Esophagus muscularis mucosa (tissue), 4 donors: ENCODE measurements at regions not wholly inside any gene's neighbourhood (a gene's known extent, or its start where the extent isn't known, plus 50 kb on each side); places are given as distances from the start of the nearest gene placed in this dataset.

Experiments used
- DNase-seq: peaks from one replicate; pipeline ENCODE4 v3.0.0-alpha.2; 2017; ENCODE audit errors: extremely low spot score
- H3K27ac ChIP-seq, 4 donors: fragments of 200-600 bp; sonication (generic); replicated peaks in 1 of 4; 1 replicate in 3 of 4; 2 replicates in 1 of 4; pipeline ENCODE4 v1.5.1; 2016 to 2019; ENCODE audit warnings: mild to moderate bottlenecking in 1 of 4
- H3K27me3 ChIP-seq, 4 donors: fragments of 200-600 bp; sonication (generic); one replicate each; pipeline versions ENCODE4 v1.5.1 to v1.6.0; 2016 to 2019
- H3K36me3 ChIP-seq, 4 donors: fragments of 200-600 bp; sonication (generic); one replicate each; pipeline ENCODE4 v1.5.1; 2016 to 2019
- H3K4me1 ChIP-seq, 4 donors: fragments of 200-600 bp; sonication (generic); one replicate each; pipeline ENCODE4 v1.5.1; 2016 to 2019
- H3K4me3 ChIP-seq, 4 donors: fragments of 200-600 bp; sonication (generic); 1 replicate in 2 of 4; 2 replicates in 2 of 4; pipeline ENCODE4 v1.5.1; 2016 to 2019; ENCODE audit warnings: mild to moderate bottlenecking in 4 of 4, moderate library complexity in 1 of 4
- H3K9me3 ChIP-seq, 4 donors: fragments of 200-600 bp; sonication (generic); 1 replicate in 3 of 4; 2 replicates in 1 of 4; pipeline ENCODE4 v1.5.1; 2016 to 2019
- CTCF ChIP-seq, 3 experiments: fragments of 200-600 bp in 2 of 3; fragments of 450-650 bp in 1 of 3; sonication (generic) in 2 of 3; IDR thresholded peaks; one replicate each; pipeline ENCODE4 v1.5.1; 2017 to 2019; ENCODE audit warnings: antibody characterized with exemption in 3 of 3, mild to moderate bottlenecking in 2 of 3, moderate library complexity in 1 of 3
- EP300 ChIP-seq: sonication (generic); formaldehyde crosslinking; IDR thresholded peaks from one replicate; pipeline ENCODE4 v1.6.1; 2017; ENCODE audit warnings: antibody characterized with exemption
- POLR2A ChIP-seq: fragments of 450-650 bp; IDR thresholded peaks from one replicate; pipeline ENCODE4 v1.6.1; 2017; ENCODE audit warnings: antibody characterized with exemption, moderate library complexity, mild to moderate bottlenecking, low read depth
- POLR2AphosphoS5 ChIP-seq, 2 donors: sonication (generic); formaldehyde crosslinking; IDR thresholded peaks; one replicate each; pipeline ENCODE4 v1.6.1; 2017; ENCODE audit warnings: antibody characterized with exemption in 2 of 2
- WGBS: methylation state at CpG from one replicate; pipeline ENCODE4 v1.1.5; 2018; 5-methylcytosine and 5-hydroxymethylcytosine counted together
- intact Hi-C: fragments of 100-400 bp; cut with DNase I; formaldehyde crosslinking; loops from one replicate; pipeline ENCODE4 v1.15.1; 2023

- Histone ChIP-seq H3K27ac (no peak overlapping the region), H3K36me3 (no peaks in the 10 kb centered on the region), H3K27me3 (peaks cover 0 to 4% (median 0%) of the 10 kb centered on the region in 4 donors), H3K4me3 (no peak overlapping the region), H3K4me1 (no peaks in the 10 kb centered on the region), H3K9me3 (no peaks in the 10 kb centered on the region)
- WGBS: 65% methylated on average over 2 of the region's 2 CpGs
- intact Hi-C loops: no loop called here
- peak; percentile 64 for DNase-seq
- TF ChIP-seq CTCF (IDR thresholded peaks at IDR 0.05): no peak
- TF ChIP-seq POLR2A: no peak
- no peak for TF ChIP-seq EP300
- TF ChIP-seq POLR2AphosphoS5 (IDR thresholded peaks at IDR 0.05): no peak
Observed at GRCh38 chr15:91522605-91523332, 330.7 kb upstream of the SLCO3A1 start.

- Histone ChIP-seq H3K4me1 (peaks cover 0 to 2% (median under 1%) of the 10 kb centered on the region in 4 donors), H3K36me3 (no peaks in the 10 kb centered on the region), H3K27me3 (peaks cover 0 to 4% (median 0%) of the 10 kb centered on the region in 4 donors), H3K27ac (no peak overlapping the region), H3K4me3 (no peak overlapping the region), H3K9me3 (no peaks in the 10 kb centered on the region)
- intact Hi-C loops: no loop called here
- WGBS: 81% methylated on average over 1 of the region's 1 CpG
- no peak for TF ChIP-seq CTCF (IDR thresholded peaks at IDR 0.05)
- TF ChIP-seq EP300: no peak
- TF ChIP-seq POLR2AphosphoS5 (IDR thresholded peaks at IDR 0.05): no peak
- no peak for TF ChIP-seq POLR2A
- DNase-seq: no peak
Observed at GRCh38 chr15:91523596-91523995, 329.9 kb upstream of the SLCO3A1 start.

GRCh38 chr15:91524534-91524933, 329.0 kb upstream of the SLCO3A1 start:
- TF ChIP-seq POLR2AphosphoS5 (IDR thresholded peaks at IDR 0.05) (no peak), CTCF (IDR thresholded peaks at IDR 0.05) (no peak), EP300 (no peak), POLR2A (no peak)
- no peaks in the 10 kb centered on the region for H3K36me3 ChIP-seq
- peaks cover 0 to 7% (median 6%) of the 10 kb centered on the region in 4 donors for H3K4me1 ChIP-seq
- no peak overlapping the region for H3K4me3 ChIP-seq
- peaks cover 0 to 4% (median 0%) of the 10 kb centered on the region in 4 donors for H3K27me3 ChIP-seq
- H3K27ac ChIP-seq: no peak overlapping the region
- no peaks in the 10 kb centered on the region for H3K9me3 ChIP-seq
- WGBS: 87% methylated on average over 2 of the region's 2 CpGs
- no peak for DNase-seq
- intact Hi-C loops: no loop called here

GRCh38 chr15:91525751-91526150, 327.8 kb upstream of the SLCO3A1 start:
- no peak overlapping the region for H3K27ac ChIP-seq
- intact Hi-C loops: no loop called here

More at GRCh38 chr15:91525751-91526150, 327.8 kb upstream of the SLCO3A1 start:
- TF ChIP-seq EP300: no peak
- TF ChIP-seq POLR2AphosphoS5 (IDR thresholded peaks at IDR 0.05): no peak
- no peak for TF ChIP-seq CTCF (IDR thresholded peaks at IDR 0.05)
- no peak for TF ChIP-seq POLR2A
- DNase-seq: peak; percentile 64
- no peaks in the 10 kb centered on the region for H3K9me3 ChIP-seq
- no peak overlapping the region for H3K4me3 ChIP-seq
- H3K27me3 ChIP-seq: peaks cover 0 to 4% (median 0%) of the 10 kb centered on the region in 4 donors
- peaks cover 0 to 7% (median 6%) of the 10 kb centered on the region in 4 donors for H3K4me1 ChIP-seq
- WGBS: 88% methylated on average over 3 of the region's 3 CpGs
- H3K36me3 ChIP-seq: no peaks in the 10 kb centered on the region
